PFSK-1 (cell line): ENCODE measurements at regions not wholly inside any gene's neighbourhood (a gene's known extent, or its start where the extent isn't known, plus 50 kb on each side); places are given as distances from the start of the nearest gene placed in this dataset.
A peak's percentile ranks its signal among the peaks of the same experiment; 100 is the strongest.

ENCODE experiments used
- FOXP2 ChIP-seq: optimal IDR thresholded peaks from 2 replicates; pipeline ENCODE3; 2011; ENCODE audit warnings: borderline replicate concordance, control low read depth, inconsistent platforms; ENCODE audit not compliant: insufficient read depth; ENCODE audit errors: extremely low read length, extremely low read depth
- POLR2AphosphoS5 ChIP-seq: IDR thresholded peaks from 2 replicates; pipeline ENCODE4 v1.6.1; 2012; ENCODE audit warnings: low read depth, mild to moderate bottlenecking, control low read depth, low read length, moderate library complexity
- SIN3A ChIP-seq: IDR thresholded peaks from 2 replicates; pipeline ENCODE4 v1.6.1; 2012; ENCODE audit warnings: mild to moderate bottlenecking, low read length, moderate library complexity, borderline replicate concordance; ENCODE audit not compliant: insufficient read depth
- TAF1 ChIP-seq: IDR thresholded peaks from 2 replicates; pipeline ENCODE4 v1.6.1; 2012; ENCODE audit warnings: low read length, control low read depth, borderline replicate concordance; ENCODE audit not compliant: insufficient read depth
- TF ChIP-seq, protein P1 (sequence below), 2 experiments: IDR thresholded peaks; 2 replicates each; pipeline versions ENCODE4 v1.6.1 to v1.8.0; 2011 to 2012; ENCODE audit warnings: low read depth in 2 of 2, low read length in 2 of 2, control low read depth in 1 of 2, inconsistent platforms in 1 of 2, mild to moderate bottlenecking in 1 of 2, moderate library complexity in 1 of 2; ENCODE audit not compliant: insufficient read depth in 1 of 2

DNA sequence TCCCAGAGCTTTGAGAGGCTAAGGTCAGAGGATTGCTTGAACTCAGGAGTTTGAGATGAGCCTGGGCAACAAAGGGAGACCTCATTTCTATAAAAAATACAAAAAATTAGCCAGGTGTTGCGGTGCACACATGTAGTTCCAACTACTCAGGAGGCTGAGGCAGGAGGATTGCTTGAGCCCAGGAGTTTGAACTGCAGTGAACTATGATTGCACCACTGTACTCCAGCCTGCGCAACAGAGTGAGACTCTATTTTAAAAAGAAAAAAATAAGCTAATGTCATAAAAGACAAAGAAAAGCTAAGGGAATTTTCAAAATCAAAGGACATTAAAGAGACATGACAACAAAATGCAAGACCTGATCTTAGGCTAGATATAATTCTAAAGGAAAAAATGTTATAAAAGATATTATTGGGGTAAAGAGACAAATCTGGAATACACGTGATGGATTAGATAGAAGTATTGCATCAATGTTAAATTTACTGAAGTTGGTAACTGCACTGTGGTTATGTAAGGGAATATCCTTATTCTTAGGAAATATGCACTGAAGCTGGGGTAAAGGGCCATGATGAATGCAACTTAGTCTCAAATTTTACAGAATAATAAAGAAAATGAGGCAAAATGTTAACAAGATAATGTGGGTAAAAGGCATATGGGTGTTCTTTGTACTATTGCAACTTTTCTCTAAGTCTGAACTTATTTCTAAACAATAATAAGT, 75.2 kb downstream of the SPRY1 start:
- TF ChIP-seq, protein P1, sequence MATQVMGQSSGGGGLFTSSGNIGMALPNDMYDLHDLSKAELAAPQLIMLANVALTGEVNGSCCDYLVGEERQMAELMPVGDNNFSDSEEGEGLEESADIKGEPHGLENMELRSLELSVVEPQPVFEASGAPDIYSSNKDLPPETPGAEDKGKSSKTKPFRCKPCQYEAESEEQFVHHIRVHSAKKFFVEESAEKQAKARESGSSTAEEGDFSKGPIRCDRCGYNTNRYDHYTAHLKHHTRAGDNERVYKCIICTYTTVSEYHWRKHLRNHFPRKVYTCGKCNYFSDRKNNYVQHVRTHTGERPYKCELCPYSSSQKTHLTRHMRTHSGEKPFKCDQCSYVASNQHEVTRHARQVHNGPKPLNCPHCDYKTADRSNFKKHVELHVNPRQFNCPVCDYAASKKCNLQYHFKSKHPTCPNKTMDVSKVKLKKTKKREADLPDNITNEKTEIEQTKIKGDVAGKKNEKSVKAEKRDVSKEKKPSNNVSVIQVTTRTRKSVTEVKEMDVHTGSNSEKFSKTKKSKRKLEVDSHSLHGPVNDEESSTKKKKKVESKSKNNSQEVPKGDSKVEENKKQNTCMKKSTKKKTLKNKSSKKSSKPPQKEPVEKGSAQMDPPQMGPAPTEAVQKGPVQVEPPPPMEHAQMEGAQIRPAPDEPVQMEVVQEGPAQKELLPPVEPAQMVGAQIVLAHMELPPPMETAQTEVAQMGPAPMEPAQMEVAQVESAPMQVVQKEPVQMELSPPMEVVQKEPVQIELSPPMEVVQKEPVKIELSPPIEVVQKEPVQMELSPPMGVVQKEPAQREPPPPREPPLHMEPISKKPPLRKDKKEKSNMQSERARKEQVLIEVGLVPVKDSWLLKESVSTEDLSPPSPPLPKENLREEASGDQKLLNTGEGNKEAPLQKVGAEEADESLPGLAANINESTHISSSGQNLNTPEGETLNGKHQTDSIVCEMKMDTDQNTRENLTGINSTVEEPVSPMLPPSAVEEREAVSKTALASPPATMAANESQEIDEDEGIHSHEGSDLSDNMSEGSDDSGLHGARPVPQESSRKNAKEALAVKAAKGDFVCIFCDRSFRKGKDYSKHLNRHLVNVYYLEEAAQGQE (IDR thresholded peaks at IDR 0.05; ENCODE audit: insufficient read depth in 1 of 2, low read depth in 2 of 2, low read length in 2 of 2), result no peak
- TF ChIP-seq FOXP2 (no peak), SIN3A (no peak), TAF1 (no peak), POLR2AphosphoS5 (no peak)

GRCh38 chr4:123474817-123475216, 78.2 kb downstream of the SPRY1 start:
- TF ChIP-seq, protein P1 (IDR thresholded peaks at IDR 0.05; ENCODE audit: insufficient read depth in 1 of 2, low read depth in 2 of 2, low read length in 2 of 2), result peak; percentile 50 to 89; a peak in 3 of 4 replicates
- TF ChIP-seq SIN3A, result no peak

- TF ChIP-seq TAF1 (no peak), SIN3A (no peak), POLR2AphosphoS5 (no peak)
- TF ChIP-seq, protein P1 (IDR thresholded peaks at IDR 0.05; ENCODE audit: insufficient read depth in 1 of 2, low read depth in 2 of 2, low read length in 2 of 2), result no peak
Measured at GRCh38 chr4:123476089-123476488, 79.5 kb downstream of the SPRY1 start.

- TF ChIP-seq SIN3A, result no peak
- TF ChIP-seq, protein P1 (IDR thresholded peaks at IDR 0.05; ENCODE audit: insufficient read depth in 1 of 2, low read depth in 2 of 2, low read length in 2 of 2), result no peak
- TF ChIP-seq FOXP2, result peak; percentile 75
- TF ChIP-seq POLR2AphosphoS5, result no peak
Measured at GRCh38 chr4:123477711-123478209, 81.2 kb downstream of the SPRY1 start.

DNA sequence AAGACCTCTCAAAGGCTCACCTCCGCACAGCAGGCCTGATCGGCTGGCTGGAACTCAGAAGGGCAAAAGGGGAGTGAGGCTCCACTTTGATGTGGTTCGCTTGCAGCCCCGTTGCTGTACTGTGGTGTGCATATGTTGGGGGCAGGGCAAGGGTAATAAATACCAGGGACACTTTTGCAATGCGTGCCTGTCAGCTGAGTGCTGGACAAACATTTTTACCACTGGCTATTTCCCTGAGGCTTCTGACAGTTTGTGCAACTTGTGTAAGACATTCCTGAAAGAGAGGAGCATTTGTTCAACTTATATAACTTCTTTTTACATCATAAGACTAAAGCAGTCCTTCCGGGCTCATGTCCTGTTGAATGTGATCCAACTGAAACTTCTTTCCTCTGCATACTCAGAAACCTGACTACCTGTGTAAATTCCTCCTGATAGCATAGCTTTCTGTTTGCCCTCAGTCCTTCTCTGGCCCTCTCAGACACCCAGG, 82.3 kb downstream of the SPRY1 start:
- TF ChIP-seq, protein P1 (IDR thresholded peaks at IDR 0.05; ENCODE audit: insufficient read depth in 1 of 2, low read depth in 2 of 2, low read length in 2 of 2), result no peak
- no peak for TF ChIP-seq SIN3A
- no peak for TF ChIP-seq FOXP2
- TF ChIP-seq TAF1, result no peak
